Endodermal cell (in vitro differentiated cells): ENCODE measurements at regions not wholly inside any gene's neighbourhood (a gene's known extent, or its start where the extent isn't known, plus 50 kb on each side); places are given as distances from the start of the nearest gene placed in this dataset.

ENCODE experiments used
- DNase-seq: peaks from one replicate; pipeline ENCODE4 v3.0.0-alpha.2; 2017
- H3K27ac ChIP-seq: 2 replicates; pipeline ENCODE4 v1.5.1; 2013; ENCODE audit warnings: mild to moderate bottlenecking, low read depth, low read length, moderate library complexity
- H3K27me3 ChIP-seq: 2 replicates; pipeline ENCODE4 v1.6.1; 2013; ENCODE audit warnings: mild to moderate bottlenecking, low read length, moderate library complexity; ENCODE audit not compliant: insufficient read depth, control insufficient read depth, poor library complexity, severe bottlenecking
- H3K36me3 ChIP-seq: 2 replicates; pipeline ENCODE4 v1.7.0; 2013; ENCODE audit warnings: mild to moderate bottlenecking, low read length, moderate library complexity; ENCODE audit not compliant: control insufficient read depth, insufficient read depth
- H3K4me1 ChIP-seq: one replicate; pipeline ENCODE4 v1.7.0; 2013; ENCODE audit warnings: low read length; ENCODE audit not compliant: control insufficient read depth, insufficient read depth
- H3K4me3 ChIP-seq: 2 replicates; pipeline ENCODE4 v1.5.1; 2013; ENCODE audit warnings: mild to moderate bottlenecking, low read length, moderate library complexity
- H3K9ac ChIP-seq: 2 replicates; pipeline ENCODE4 v1.6.1; 2013; ENCODE audit warnings: mild to moderate bottlenecking, low read length, moderate library complexity; ENCODE audit not compliant: poor library complexity, severe bottlenecking; ENCODE audit errors: extremely low read depth
- H3K9me3 ChIP-seq: 2 replicates; pipeline ENCODE4 v1.6.1; 2013; ENCODE audit warnings: mild to moderate bottlenecking, low read length, moderate library complexity; ENCODE audit not compliant: control insufficient read depth
- H3K27ac Mint-ChIP-seq: 2 replicates; pipeline ENCODE4 v1.8.0; 2020; ENCODE audit warnings: mixed read lengths
- H3K27me3 Mint-ChIP-seq: 2 replicates; pipeline ENCODE4 v1.8.0; 2021; ENCODE audit warnings: mild to moderate bottlenecking, mixed read lengths; ENCODE audit not compliant: insufficient read depth
- H3K36me3 Mint-ChIP-seq: 2 replicates; pipeline ENCODE4 v1.8.0; 2020; ENCODE audit warnings: low read depth, mixed read lengths
- H3K4me1 Mint-ChIP-seq: 2 replicates; pipeline ENCODE4 v1.8.0; 2020; ENCODE audit warnings: mixed read lengths
- H3K4me3 Mint-ChIP-seq: 2 replicates; pipeline ENCODE4 v1.8.0; 2020; ENCODE audit warnings: mild to moderate bottlenecking, moderate library complexity, mixed read lengths
- H3K9me3 Mint-ChIP-seq: 2 replicates; pipeline ENCODE4 v1.8.0; 2020; ENCODE audit warnings: mild to moderate bottlenecking, mixed read lengths
- WGBS, 2 experiments: methylation state at CpG; one replicate each; pipeline versions ENCODE4 v1.1.5 to v1.1.7; 2013; ENCODE audit warnings: missing lambda C conversion rate in 2 of 2, mixed read lengths in 1 of 2; ENCODE audit not compliant: insufficient coverage in 1 of 2, insufficient read length in 1 of 2; 5-methylcytosine and 5-hydroxymethylcytosine counted together
- TF ChIP-seq, protein P1 (sequence below): fragments of 200-600 bp; sonication (generic); conservative IDR thresholded peaks from 2 replicates; pipeline ENCODE4 v1.5.0; 2021; ENCODE audit warnings: antibody characterized with exemption, mild to moderate bottlenecking

DNA sequence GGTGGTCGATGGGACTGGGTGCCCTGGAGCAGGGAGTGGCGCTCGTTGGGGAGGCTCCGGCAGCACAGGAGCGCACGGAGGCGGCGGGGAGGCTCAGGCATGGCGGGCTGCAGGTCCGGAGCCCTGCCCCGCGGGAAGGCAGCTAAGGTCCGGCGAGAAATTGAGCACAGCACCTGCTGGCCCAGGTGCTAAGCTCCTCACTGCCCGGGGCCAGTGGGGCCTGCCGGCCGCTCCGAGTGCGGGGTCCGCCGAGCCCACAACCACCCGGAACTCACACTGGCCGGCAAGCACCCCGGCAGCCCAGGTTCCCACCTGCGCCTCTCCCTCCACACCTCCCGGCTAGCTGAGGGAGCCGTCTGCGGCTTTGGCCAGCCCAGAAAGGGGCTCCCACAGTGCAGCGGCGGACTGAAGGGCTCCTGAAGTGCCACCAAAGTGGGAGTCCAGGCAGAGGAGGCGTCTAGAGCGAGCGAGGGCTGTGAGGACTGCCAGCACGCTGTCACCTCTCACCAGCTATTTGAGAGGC, 88.8 kb upstream of the EEF2KMT start:
- DNase-seq, result no peak
- H3K4me3 ChIP-seq, result no peak overlapping the region
- no peaks in the 10 kb centered on the region for H3K36me3 Mint-ChIP-seq
- H3K27me3 Mint-ChIP-seq, result peaks cover 5% of the 10 kb centered on the region
- peaks cover 29% of the 10 kb centered on the region for H3K9me3 Mint-ChIP-seq
- no peak overlapping the region for H3K9ac ChIP-seq
- no peak overlapping the region for H3K27ac ChIP-seq
- 95 to 97% methylated on average over 18 to 34 of the region's 34 CpGs for WGBS, 2 experiments
- H3K27ac Mint-ChIP-seq, result no peak overlapping the region
- no peaks in the 10 kb centered on the region for H3K27me3 ChIP-seq
- peaks cover 6% of the 10 kb centered on the region for H3K4me1 ChIP-seq
- H3K4me3 Mint-ChIP-seq, result no peak overlapping the region
- no peaks in the 10 kb centered on the region for H3K36me3 ChIP-seq
- H3K9me3 ChIP-seq, result no peaks in the 10 kb centered on the region
- H3K4me1 Mint-ChIP-seq, result peaks cover 12% of the 10 kb centered on the region
- TF ChIP-seq, protein P1, sequence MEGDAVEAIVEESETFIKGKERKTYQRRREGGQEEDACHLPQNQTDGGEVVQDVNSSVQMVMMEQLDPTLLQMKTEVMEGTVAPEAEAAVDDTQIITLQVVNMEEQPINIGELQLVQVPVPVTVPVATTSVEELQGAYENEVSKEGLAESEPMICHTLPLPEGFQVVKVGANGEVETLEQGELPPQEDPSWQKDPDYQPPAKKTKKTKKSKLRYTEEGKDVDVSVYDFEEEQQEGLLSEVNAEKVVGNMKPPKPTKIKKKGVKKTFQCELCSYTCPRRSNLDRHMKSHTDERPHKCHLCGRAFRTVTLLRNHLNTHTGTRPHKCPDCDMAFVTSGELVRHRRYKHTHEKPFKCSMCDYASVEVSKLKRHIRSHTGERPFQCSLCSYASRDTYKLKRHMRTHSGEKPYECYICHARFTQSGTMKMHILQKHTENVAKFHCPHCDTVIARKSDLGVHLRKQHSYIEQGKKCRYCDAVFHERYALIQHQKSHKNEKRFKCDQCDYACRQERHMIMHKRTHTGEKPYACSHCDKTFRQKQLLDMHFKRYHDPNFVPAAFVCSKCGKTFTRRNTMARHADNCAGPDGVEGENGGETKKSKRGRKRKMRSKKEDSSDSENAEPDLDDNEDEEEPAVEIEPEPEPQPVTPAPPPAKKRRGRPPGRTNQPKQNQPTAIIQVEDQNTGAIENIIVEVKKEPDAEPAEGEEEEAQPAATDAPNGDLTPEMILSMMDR, result no peak

DNA sequence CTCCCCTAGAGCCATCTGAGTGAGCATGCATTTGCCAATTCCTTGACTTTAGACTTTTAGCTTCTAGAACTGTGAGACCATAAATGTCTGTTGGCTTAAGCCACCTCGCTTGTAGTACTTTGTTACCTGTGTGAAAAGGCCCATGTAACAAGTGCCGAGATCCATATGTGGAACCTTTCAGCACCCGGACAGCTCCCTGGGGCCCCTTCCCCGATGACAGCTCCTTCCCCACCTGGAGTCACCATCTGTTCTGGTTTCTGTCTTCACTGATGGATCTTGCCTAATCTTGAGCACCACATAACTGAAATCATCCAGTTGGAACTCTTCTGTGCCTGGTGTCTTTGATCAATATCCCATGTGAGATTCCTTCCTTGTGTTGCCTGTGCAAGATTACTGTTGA, 78.9 kb upstream of the EEF2KMT start:
- no peaks in the 10 kb centered on the region for H3K27me3 Mint-ChIP-seq
- H3K4me3 ChIP-seq, result no peak overlapping the region
- H3K27ac ChIP-seq, result no peak overlapping the region
- WGBS, 2 experiments, result 42 to 50% methylated on average over 4 of the region's 4 CpGs
- no peaks in the 10 kb centered on the region for H3K36me3 ChIP-seq
- peaks cover 5% of the 10 kb centered on the region for H3K4me1 Mint-ChIP-seq
- no peak overlapping the region for H3K9ac ChIP-seq
- H3K4me1 ChIP-seq, result no peaks in the 10 kb centered on the region
- H3K36me3 Mint-ChIP-seq, result no peaks in the 10 kb centered on the region
- TF ChIP-seq, protein P1, result no peak
- H3K27me3 ChIP-seq, result no peaks in the 10 kb centered on the region
- H3K9me3 ChIP-seq, result peaks cover 32% of the 10 kb centered on the region
- H3K9me3 Mint-ChIP-seq, result peaks cover 52% of the 10 kb centered on the region
- peak; percentile 82 for DNase-seq
- no peak overlapping the region for H3K4me3 Mint-ChIP-seq
- H3K27ac Mint-ChIP-seq, result no peak overlapping the region

DNA sequence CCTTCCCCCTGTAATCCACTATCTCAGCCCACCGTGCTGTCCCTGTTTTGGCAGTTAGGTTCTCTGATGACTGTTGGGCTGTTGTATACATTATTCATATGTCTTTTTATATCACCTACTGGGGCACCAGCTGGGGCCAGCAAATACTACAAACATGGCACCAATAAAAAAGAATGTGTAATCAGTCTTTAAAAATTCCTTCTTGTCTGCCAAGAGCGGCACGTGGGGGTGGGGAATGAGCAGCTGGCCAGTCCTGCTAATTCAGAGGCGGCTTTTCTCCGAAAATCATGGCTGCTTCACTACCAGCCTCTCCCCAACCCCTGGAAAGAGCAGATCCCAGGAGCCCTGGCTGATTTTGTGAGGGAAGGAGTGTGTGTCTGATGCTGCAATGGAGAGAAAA, 77.7 kb upstream of the EEF2KMT start:
- H3K4me3 Mint-ChIP-seq, result no peak overlapping the region
- peaks cover 51% of the 10 kb centered on the region for H3K9me3 Mint-ChIP-seq
- H3K9me3 ChIP-seq, result peaks cover 32% of the 10 kb centered on the region
- no peak overlapping the region for H3K4me3 ChIP-seq
- H3K9ac ChIP-seq, result no peak overlapping the region
- no peaks in the 10 kb centered on the region for H3K4me1 Mint-ChIP-seq
- no peaks in the 10 kb centered on the region for H3K4me1 ChIP-seq
- TF ChIP-seq, protein P1, result no peak
- H3K36me3 Mint-ChIP-seq, result no peaks in the 10 kb centered on the region
- no peaks in the 10 kb centered on the region for H3K36me3 ChIP-seq
- WGBS, 2 experiments, result 69% methylated on average over 5 of the region's 5 CpGs; no CpG with 5 or more reads in 1 of the 2 experiments
- no peaks in the 10 kb centered on the region for H3K27me3 Mint-ChIP-seq
- no peak overlapping the region for H3K27ac ChIP-seq
- no peak for DNase-seq
- no peak overlapping the region for H3K27ac Mint-ChIP-seq
- H3K27me3 ChIP-seq, result no peaks in the 10 kb centered on the region
